ENCODE measurements at regions not wholly inside any gene's neighbourhood (a gene's known extent, or its start where the extent isn't known, plus 50 kb on each side); places are given as distances from the start of the nearest gene placed in this dataset.
"Not testable (repeated sequence)": the region's sequence is repeated elsewhere in the genome, so short reads cannot be mapped to it uniquely, and the experiment has no call there.

GRCh38 chr17:64723781-64724180 is 61.7 kb upstream of the SMURF2 start:
- no peak for DNase-seq

- DNase-seq, result not testable (repeated sequence)
These were observed 59.4 kb upstream of the SMURF2 start for GRCh38 chr17:64721556-64721955.

GRCh38 chr17:64720253-64720652 is 58.1 kb upstream of the SMURF2 start:
- DNase-seq, result not testable (repeated sequence)

GRCh38 chr17:64719517-64719916 is 57.4 kb upstream of the SMURF2 start:
- DNase-seq, result not testable (repeated sequence)

- not testable (repeated sequence) for DNase-seq
These were observed 56.7 kb upstream of the SMURF2 start for GRCh38 chr17:64718816-64719215.

GRCh38 chr17:64718058-64718457 is 56.0 kb upstream of the SMURF2 start:
- DNase-seq, result no peak

GRCh38 chr17:64716496-64716895 is 54.4 kb upstream of the SMURF2 start:
- DNase-seq, result not testable (repeated sequence)

- DNase-seq, result not testable (repeated sequence)
These were observed 51.7 kb upstream of the SMURF2 start for GRCh38 chr17:64713786-64714185.

- not testable (repeated sequence) for DNase-seq
These were observed 50.6 kb upstream of the SMURF2 start for GRCh38 chr17:64712557-64713351.

Data from stimulated activated CD4-positive, alpha-beta T cell treated with anti-CD3 and anti-CD28 coated beads, Interleukin-2, amount 100 ng/mL, for 24 hours (primary cell).